ENCODE measurements at regions not wholly inside any gene's neighbourhood (a gene's known extent, or its start where the extent isn't known, plus 50 kb on each side); places are given as distances from the start of the nearest gene placed in this dataset.
"Not testable (repeated sequence)": the region's sequence is repeated elsewhere in the genome, so short reads cannot be mapped to it uniquely, and the experiment has no call there.

DNA sequence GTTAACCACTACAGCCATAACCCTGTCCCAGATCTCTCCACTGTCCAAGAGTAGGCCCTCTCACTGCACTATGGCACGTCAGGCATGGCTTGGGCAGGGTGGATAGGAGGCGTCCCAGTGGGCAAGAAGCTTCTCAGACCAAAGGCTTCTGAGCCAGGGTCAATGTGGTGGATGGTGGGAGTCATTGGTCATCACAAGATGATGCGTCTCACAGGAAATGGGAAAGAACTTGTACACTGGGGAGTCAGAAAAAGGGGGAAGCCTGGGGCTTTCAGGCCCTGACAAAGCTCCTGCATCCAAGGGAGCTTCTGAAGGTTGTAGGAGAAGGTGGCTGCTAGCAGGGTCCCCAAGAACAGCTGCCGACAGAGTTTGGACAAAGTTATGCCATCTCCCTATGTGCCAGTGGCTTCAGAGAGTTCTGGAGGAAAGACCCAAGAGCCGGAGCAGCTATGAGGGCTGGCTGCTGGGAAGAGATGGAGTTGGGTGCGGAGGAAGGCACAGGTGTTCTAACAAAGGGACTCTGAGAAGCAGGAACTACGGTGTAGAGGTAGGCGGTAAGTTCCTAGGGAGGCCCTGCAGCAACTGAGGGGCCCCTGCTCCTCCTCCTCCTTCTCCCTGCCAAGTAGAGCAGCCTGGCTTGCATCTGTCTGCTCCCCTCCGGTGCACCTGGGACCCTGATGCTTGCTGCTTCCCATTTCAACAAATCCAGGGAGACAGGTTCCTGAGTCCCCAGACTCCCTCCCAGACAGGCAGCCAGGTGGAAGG, 81.1 kb downstream of the ARL6IP4 start:
- DNase-seq, result no peak

DNA sequence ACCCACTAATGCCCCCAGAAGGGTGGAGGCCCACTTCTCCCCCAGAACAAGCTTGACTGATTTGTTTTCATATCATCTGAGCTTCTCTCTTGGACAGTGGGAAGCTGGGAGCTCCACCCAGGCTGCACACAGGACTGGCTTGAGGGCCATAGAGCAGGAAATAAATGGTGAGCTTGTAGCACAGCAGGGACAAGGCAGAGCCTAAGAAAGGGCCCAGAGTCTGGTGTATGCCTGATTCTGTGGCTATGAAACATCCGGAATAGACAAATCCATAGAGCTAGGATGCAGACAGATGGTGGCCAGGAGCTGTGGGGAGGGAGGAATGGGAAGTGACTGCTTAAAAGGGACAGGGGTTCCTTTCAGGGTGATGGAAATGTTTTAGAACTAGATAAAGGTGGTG, 79.0 kb downstream of the ARL6IP4 start:
- DNase-seq, result no peak

- DNase-seq, result no peak
These were observed 78.5 kb downstream of the ARL6IP4 start for GRCh38 chr12:123058980-123059379.

GRCh38 chr12:123058481-123058880, 78.0 kb downstream of the ARL6IP4 start:
- DNase-seq, result no peak

DNA sequence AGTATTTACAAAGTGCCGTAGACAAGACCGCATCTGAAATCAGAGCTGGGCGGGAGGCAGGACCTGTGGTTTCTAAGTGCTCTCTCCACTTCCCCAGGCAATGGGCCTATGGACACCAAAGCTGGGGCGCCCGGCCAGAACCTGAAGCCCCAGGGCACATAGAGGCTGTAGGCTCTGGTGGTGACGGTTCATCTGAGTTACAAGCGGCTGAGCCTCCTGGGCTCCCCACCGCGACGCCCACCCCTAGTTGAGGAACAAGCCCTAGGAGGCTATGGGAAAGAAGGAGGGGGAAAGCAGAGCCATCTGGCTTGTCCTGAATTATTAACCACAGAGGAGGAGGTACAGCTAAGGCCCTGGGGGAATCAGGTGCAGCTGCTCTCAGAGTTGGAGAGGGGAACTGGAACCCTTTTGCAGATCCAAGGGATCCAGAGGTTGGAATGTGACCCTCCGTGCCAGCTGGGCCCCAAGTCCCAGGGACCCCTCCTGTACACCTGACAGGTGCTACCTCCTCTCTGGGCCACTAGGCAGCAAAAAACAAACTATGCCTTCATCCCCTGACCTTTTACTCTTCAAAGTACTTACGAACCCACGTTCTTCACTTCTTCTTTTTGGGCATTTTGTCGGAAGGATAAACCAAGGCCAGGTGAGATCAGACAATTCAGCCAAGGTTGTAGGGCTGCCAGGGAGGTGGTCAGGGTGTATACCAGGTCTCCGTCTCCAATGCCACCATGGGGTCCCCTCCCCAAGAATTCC, 77.2 kb downstream of the ARL6IP4 start:
- DNase-seq, result no peak

- DNase-seq, result no peak
These were observed 76.2 kb downstream of the ARL6IP4 start for GRCh38 chr12:123056709-123057108.

DNA sequence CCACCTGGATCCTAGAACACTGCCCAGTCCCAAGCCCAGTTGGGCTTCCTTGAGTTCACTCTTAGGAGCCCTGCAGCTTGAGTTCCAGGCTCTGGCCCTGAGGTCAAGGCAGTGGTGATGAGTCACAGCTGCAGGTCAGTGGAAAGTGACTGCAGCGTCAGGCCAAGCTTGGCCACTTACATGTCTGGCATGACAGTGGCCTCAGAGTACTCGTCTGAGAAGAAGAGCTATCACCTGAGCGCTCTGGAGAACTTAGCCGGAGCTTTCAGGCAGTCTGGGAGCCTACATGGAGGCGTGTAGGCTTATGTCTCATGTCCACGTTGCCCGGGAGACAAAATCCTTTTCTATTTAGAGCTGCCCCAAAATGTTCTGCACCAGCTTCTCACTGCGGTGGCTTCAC, 75.6 kb downstream of the ARL6IP4 start:
- DNase-seq, result no peak

GRCh38 chr12:123055281-123055766, 74.8 kb downstream of the ARL6IP4 start:
- no peak for DNase-seq

DNA sequence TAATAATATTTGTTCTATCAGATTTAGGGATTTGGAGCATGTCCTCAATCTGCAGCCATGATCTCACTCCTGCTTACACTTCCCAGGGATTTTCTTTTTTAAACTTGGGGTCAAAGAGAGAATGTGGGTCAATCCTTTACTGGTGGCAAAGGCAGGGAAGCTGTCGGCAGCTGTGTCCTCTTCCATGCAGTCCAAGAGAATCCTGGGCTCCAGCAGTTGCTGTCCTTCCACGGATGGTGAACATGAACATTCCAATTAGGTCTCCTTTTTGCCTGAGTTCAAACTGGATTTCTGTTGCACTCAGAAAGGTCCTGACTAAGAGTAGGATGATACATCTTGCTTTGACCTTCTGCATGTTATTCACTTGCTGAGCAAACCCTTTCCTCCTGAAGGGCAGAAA, 73.9 kb downstream of the ARL6IP4 start:
- no peak for DNase-seq

DNA sequence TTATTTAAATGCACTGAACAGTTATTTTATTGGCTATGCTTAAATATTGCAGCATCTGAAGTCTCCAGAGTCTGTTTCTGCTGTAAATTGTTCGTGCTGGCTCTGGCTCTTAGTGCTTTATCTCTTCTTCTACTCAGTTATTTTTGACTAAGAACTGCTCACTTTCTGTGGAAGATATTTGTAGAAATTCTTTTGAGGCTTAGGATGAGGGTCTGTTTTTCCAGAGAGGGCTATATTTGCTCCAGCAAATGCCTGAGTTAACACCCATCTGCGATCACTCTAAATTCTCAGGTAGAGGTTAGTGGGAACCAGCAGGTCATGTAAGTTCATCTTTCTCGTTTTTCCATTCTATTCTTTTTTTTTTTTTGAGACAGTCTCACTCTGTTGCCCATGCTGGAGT, 71.1 kb downstream of the ARL6IP4 start:
- DNase-seq, result no peak

GRCh38 chr12:123050913-123051312, 70.4 kb downstream of the ARL6IP4 start:
- DNase-seq, result no peak

DNA sequence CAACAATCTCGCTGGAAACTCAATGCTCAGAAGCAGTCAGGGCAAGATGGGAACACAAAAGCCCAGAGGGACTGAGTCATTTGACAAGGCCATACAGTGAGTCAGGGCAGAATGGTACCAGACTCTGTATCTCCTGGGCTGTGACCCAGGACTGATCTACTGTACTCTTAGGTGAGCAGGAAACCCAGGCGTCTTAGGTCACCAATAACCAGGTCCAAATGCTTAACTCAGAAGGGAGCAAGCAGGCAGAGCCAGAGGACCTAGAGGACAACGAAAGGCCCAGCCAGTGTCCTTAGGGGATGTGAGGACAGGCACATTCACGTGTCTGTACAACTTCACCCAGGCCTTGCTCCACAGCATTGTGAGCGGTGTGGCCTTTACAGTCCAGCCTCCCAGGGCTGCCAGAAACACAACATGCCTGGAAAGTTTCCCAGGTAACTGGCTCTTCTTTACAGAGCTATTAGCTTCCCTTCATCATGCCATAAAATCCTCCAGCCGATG, 69.9 kb downstream of the ARL6IP4 start:
- DNase-seq, result no peak

DNA sequence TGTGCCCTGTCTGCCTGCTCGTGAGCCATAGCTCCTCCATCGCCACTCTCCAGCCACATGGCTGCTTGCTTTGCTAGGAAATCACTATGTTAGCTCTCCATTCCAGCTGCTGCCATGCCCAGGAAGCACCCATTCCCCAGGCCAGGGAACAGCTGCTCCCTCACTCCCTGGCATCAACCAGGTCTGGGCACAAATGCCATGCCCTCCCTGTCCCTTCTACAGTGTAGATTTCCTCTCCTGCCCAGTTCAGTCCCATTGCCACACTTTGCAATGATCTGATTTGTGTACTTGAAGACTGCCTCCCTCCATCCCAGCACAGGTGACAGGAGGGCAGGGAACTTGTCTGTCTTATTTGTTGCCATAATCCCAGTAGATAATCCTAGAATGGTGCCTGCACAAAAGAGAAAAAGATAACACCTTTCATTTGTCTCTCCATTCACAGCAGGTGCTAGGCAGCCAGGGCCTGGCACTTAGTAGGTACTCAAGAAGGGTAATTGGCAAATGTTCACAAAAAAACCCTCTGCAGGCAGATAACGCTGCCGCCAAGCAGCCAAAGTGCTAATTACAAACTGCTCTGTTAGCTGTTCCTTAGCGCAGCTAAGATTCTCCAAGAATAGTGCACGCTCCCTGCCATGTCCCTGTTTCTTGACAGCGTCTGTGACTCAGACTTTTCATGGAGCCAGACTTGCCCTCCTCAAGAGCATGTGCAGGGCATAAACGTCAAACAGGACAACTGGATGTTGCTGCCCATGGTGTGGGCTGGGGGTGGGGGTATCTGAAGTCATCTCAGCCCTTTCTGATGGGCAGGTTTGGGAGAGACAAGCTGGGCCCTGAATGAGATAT, 69.1 kb downstream of the ARL6IP4 start:
- no peak for DNase-seq

GRCh38 chr12:123047892-123048291, 67.4 kb downstream of the ARL6IP4 start:
- DNase-seq, result not testable (repeated sequence)

- DNase-seq, result no peak
These were observed 66.8 kb downstream of the ARL6IP4 start for GRCh38 chr12:123047289-123047688.

GRCh38 chr12:123046431-123046830, 66.0 kb downstream of the ARL6IP4 start:
- DNase-seq, result no peak

DNA sequence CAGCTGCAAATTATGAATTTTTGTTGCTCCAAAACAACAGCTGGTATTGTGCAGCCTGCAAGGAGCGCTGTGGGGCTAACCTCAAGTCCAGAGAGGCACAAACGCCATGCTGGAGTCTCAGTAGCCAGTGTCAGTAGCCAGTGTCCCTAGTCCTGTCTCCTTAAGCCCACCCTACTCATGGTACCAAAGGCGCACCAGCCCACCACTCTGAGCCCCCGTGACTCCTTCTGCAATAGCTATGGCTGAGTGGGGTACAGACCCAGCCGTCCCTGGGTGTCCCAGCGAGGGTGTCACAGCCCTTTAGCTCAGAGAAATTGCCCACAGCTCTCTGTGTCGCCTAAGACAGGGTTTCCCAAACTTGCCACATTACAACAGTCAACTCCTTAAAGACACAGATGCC, 65.2 kb downstream of the ARL6IP4 start:
- no peak for DNase-seq

GRCh38 chr12:123044351-123044750, 63.9 kb downstream of the ARL6IP4 start:
- DNase-seq, result no peak

- DNase-seq, result peak; percentile 64 to 75
These were observed 63.1 kb downstream of the ARL6IP4 start for GRCh38 chr12:123043536-123044001.

GRCh38 chr12:123042833-123043232, 62.4 kb downstream of the ARL6IP4 start:
- no peak for DNase-seq

- no peak for DNase-seq
These were observed 61.6 kb downstream of the ARL6IP4 start for GRCh38 chr12:123041811-123042655.

GRCh38 chr12:123041042-123041531, 60.6 kb downstream of the ARL6IP4 start:
- no peak for DNase-seq

Measured in CD4-positive, alpha-beta T cell treated with Interleukin-4 for 1 hour (primary cell).